ENCODE measurements at regions not wholly inside any gene's neighbourhood (a gene's known extent, or its start where the extent isn't known, plus 50 kb on each side); places are given as distances from the start of the nearest gene placed in this dataset.

DNA sequence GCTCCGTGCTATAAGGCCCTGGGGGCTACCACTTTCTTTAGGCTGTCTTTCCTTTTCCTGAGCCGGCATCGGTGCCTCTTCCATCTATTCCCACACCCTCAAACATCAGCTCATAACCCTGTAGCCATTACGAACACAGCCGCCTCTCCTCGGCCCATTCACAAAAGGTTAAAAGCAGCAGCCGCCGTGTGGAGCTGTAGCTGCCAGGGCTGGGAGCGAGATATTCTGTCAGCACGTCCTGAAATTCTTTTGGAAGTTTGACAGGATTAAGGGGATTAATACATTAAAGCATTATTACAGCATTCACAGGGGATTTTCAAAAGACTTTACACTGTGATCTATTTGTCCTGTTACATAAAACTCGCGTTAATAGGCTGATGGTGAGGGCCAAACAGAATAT lies 428.2 kb downstream of the CDK5RAP2 start (continued):
- TF ChIP-seq CTCF (IDR thresholded peaks at IDR 0.05 in 2 of 3, conservative IDR thresholded peaks at IDR 0.05 in 1 of 3; ENCODE audit: borderline replicate concordance in 1 of 3, insufficient read depth in 1 of 3, low read depth in 2 of 3, low read length in 2 of 3), result no peak
- TF ChIP-seq ELF1 (IDR thresholded peaks at IDR 0.05; ENCODE audit: borderline replicate concordance, low read depth), result no peak
- TF ChIP-seq, protein P1, sequence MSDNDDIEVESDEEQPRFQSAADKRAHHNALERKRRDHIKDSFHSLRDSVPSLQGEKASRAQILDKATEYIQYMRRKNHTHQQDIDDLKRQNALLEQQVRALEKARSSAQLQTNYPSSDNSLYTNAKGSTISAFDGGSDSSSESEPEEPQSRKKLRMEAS (IDR thresholded peaks at IDR 0.05), result no peak
- TF ChIP-seq TCF7L2 (IDR thresholded peaks at IDR 0.05; ENCODE audit: borderline replicate concordance, extremely low read depth, insufficient read depth, insufficient read length), result no peak
- no peak for TF ChIP-seq JUND (IDR thresholded peaks at IDR 0.05)
- TF ChIP-seq, protein P2, sequence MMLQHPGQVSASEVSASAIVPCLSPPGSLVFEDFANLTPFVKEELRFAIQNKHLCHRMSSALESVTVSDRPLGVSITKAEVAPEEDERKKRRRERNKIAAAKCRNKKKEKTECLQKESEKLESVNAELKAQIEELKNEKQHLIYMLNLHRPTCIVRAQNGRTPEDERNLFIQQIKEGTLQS (IDR thresholded peaks at IDR 0.05), result no peak
- TF ChIP-seq ZNF274 (IDR thresholded peaks at IDR 0.05; ENCODE audit: low read depth, low read length), result no peak
- TF ChIP-seq SIN3A (IDR thresholded peaks at IDR 0.05; ENCODE audit: low read depth), result no peak

GRCh38 chr9:120151149-120151548 lies 428.8 kb downstream of the CDK5RAP2 start:
- Histone ChIP-seq H3K27me3 (ENCODE audit: insufficient read depth, low read length) (peaks cover 7% of the 10 kb centered on the region; the same call in 1 of the 2 replicates), H3K27ac (ENCODE audit: low read depth, low read length) (no peak overlapping the region), H4K20me1 (ENCODE audit: insufficient read depth) (no peaks in the 10 kb centered on the region), H3K9ac (ENCODE audit: low read length) (no peak overlapping the region), H3K9me2 (ENCODE audit: insufficient read depth) (no peaks in the 10 kb centered on the region), H3K79me2 (ENCODE audit: insufficient read depth, low read length) (no peaks in the 10 kb centered on the region), H2AFZ (ENCODE audit: low read depth, low read length, poor library complexity, severe bottlenecking) (no peak overlapping the region), H3K4me1 (ENCODE audit: control insufficient read depth in 1 of 2, insufficient read depth in 2 of 2, low read length in 2 of 2) (no peaks in the 10 kb centered on the region), H3K4me3 (replicated peaks in 1 of 2; ENCODE audit: low read depth in 1 of 2, low read length in 2 of 2) (no peak overlapping the region), H3K9me3 (ENCODE audit: control insufficient read depth in 1 of 2, insufficient read depth in 1 of 2, low read depth in 1 of 2, low read length in 2 of 2) (no peaks in the 10 kb centered on the region), H3K36me3 (ENCODE audit: control insufficient read depth in 1 of 2, insufficient read depth in 2 of 2, low read length in 2 of 2) (no peaks in the 10 kb centered on the region), H3K4me2 (ENCODE audit: low read length) (no peak overlapping the region)
- CTCF ChIA-PET, result no interaction called here
- POLR2A ChIA-PET, result no interaction called here
- RAD21 ChIA-PET (ENCODE audit: low non-redundant PET in 1 of 2, low total read pairs in 2 of 2, uncharacterized antibody in 2 of 2, unreplicated experiment in 2 of 2), result no interaction called here
- no peak for DNase-seq (ENCODE audit: low read depth, low spot score)
- TF ChIP-seq FOSL1 (IDR thresholded peaks at IDR 0.05; ENCODE audit: low read depth) (no peak), ELF1 (IDR thresholded peaks at IDR 0.05; ENCODE audit: borderline replicate concordance, low read depth) (no peak), ZNF274 (IDR thresholded peaks at IDR 0.05; ENCODE audit: low read depth, low read length) (no peak), ZFX (IDR thresholded peaks at IDR 0.05) (no peak), CTCF (IDR thresholded peaks at IDR 0.05 in 2 of 3, conservative IDR thresholded peaks at IDR 0.05 in 1 of 3; ENCODE audit: borderline replicate concordance in 1 of 3, insufficient read depth in 1 of 3, low read depth in 2 of 3, low read length in 2 of 3) (no peak), CBX3 (IDR thresholded peaks at IDR 0.05; ENCODE audit: low read depth) (no peak), SP1 (IDR thresholded peaks at IDR 0.05; ENCODE audit: low read depth) (no peak)
- TF ChIP-seq, protein P2 (IDR thresholded peaks at IDR 0.05), result no peak
- no TSS peak for BruUV-seq (replicated peaks)
- ATAC-seq, result no peak
- intact Hi-C loops (cut with micrococcal nuclease), result no loop called here

All from HCT116 (cell line).